ENCODE measurements at regions not wholly inside any gene's neighbourhood (a gene's known extent, or its start where the extent isn't known, plus 50 kb on each side); places are given as distances from the start of the nearest gene placed in this dataset.

DNA sequence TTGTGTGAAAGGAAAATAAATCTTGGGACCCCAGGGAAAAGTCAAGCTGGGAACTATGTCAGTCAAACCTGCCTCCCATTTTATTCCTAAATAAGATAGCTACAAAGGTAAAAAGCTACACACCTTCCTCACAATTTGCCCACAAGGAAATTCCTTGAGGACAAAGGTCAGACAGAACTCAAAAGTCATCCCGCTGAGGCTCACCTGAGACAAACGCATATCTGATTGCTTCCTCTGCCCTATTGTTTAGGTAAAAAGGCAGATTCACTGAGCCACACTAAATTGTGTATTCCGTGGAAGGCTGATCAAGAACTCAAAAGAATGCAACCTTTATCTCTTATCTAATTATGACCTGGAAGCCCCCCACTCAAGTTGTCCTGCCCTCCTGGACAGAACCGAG is 58.7 kb upstream of the MAML3 start:
- H3K27me3 ChIP-seq (ENCODE audit: insufficient read depth, low read depth): no peaks in the 10 kb centered on the region
- H3K9ac ChIP-seq: no peak overlapping the region
- no peak overlapping the region for H3K4me3 ChIP-seq (IDR thresholded peaks at IDR 0.05; ENCODE audit: insufficient read depth, low read depth, low read length)
- no peak overlapping the region for H3K4me2 ChIP-seq
- no peaks in the 10 kb centered on the region for H3K36me3 ChIP-seq (ENCODE audit: insufficient read depth)
- TF ChIP-seq, protein P1, sequence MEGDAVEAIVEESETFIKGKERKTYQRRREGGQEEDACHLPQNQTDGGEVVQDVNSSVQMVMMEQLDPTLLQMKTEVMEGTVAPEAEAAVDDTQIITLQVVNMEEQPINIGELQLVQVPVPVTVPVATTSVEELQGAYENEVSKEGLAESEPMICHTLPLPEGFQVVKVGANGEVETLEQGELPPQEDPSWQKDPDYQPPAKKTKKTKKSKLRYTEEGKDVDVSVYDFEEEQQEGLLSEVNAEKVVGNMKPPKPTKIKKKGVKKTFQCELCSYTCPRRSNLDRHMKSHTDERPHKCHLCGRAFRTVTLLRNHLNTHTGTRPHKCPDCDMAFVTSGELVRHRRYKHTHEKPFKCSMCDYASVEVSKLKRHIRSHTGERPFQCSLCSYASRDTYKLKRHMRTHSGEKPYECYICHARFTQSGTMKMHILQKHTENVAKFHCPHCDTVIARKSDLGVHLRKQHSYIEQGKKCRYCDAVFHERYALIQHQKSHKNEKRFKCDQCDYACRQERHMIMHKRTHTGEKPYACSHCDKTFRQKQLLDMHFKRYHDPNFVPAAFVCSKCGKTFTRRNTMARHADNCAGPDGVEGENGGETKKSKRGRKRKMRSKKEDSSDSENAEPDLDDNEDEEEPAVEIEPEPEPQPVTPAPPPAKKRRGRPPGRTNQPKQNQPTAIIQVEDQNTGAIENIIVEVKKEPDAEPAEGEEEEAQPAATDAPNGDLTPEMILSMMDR (conservative IDR thresholded peaks at IDR 0.05; ENCODE audit: low read depth, low read length): no peak
- H2AFZ ChIP-seq (ENCODE audit: low read depth): no peak overlapping the region
- no peaks in the 10 kb centered on the region for H3K4me1 ChIP-seq (ENCODE audit: low read depth, poor library complexity, severe bottlenecking)
- H4K20me1 ChIP-seq (ENCODE audit: insufficient read depth): no peaks in the 10 kb centered on the region
- no peak overlapping the region for H3K27ac ChIP-seq
- no peaks in the 10 kb centered on the region for H3K79me2 ChIP-seq (ENCODE audit: insufficient read depth, low read depth)

GRCh38 chr4:140212194-140212593 is 58.2 kb upstream of the MAML3 start:
- Histone ChIP-seq H3K4me1 (ENCODE audit: low read depth, poor library complexity, severe bottlenecking) (no peaks in the 10 kb centered on the region), H3K27ac (no peak overlapping the region), H4K20me1 (ENCODE audit: insufficient read depth) (no peaks in the 10 kb centered on the region), H3K4me2 (no peak overlapping the region), H3K4me3 (IDR thresholded peaks at IDR 0.05; ENCODE audit: insufficient read depth, low read depth, low read length) (no peak overlapping the region), H3K27me3 (ENCODE audit: insufficient read depth, low read depth) (no peaks in the 10 kb centered on the region), H2AFZ (ENCODE audit: low read depth) (no peak overlapping the region), H3K36me3 (ENCODE audit: insufficient read depth) (no peaks in the 10 kb centered on the region), H3K79me2 (ENCODE audit: insufficient read depth, low read depth) (no peaks in the 10 kb centered on the region), H3K9ac (no peak overlapping the region)
- TF ChIP-seq, protein P1 (conservative IDR thresholded peaks at IDR 0.05; ENCODE audit: low read depth, low read length): no peak

GRCh38 chr4:140211693-140212092 is 57.7 kb upstream of the MAML3 start:
- Histone ChIP-seq H3K27ac (no peak overlapping the region), H3K4me3 (IDR thresholded peaks at IDR 0.05; ENCODE audit: insufficient read depth, low read depth, low read length) (no peak overlapping the region), H3K36me3 (ENCODE audit: insufficient read depth) (no peaks in the 10 kb centered on the region), H4K20me1 (ENCODE audit: insufficient read depth) (no peaks in the 10 kb centered on the region), H2AFZ (ENCODE audit: low read depth) (no peak overlapping the region), H3K4me2 (no peak overlapping the region), H3K4me1 (ENCODE audit: low read depth, poor library complexity, severe bottlenecking) (no peaks in the 10 kb centered on the region), H3K9ac (no peak overlapping the region), H3K27me3 (ENCODE audit: insufficient read depth, low read depth) (no peaks in the 10 kb centered on the region), H3K79me2 (ENCODE audit: insufficient read depth, low read depth) (no peaks in the 10 kb centered on the region)
- TF ChIP-seq, protein P1 (conservative IDR thresholded peaks at IDR 0.05; ENCODE audit: low read depth, low read length): no peak

GRCh38 chr4:140211161-140211560 is 57.2 kb upstream of the MAML3 start:
- no peaks in the 10 kb centered on the region for H3K27me3 ChIP-seq (ENCODE audit: insufficient read depth, low read depth)
- no peaks in the 10 kb centered on the region for H3K4me1 ChIP-seq (ENCODE audit: low read depth, poor library complexity, severe bottlenecking)
- H3K4me2 ChIP-seq: no peak overlapping the region
- no peaks in the 10 kb centered on the region for H4K20me1 ChIP-seq (ENCODE audit: insufficient read depth)
- H3K9ac ChIP-seq: no peak overlapping the region
- no peaks in the 10 kb centered on the region for H3K36me3 ChIP-seq (ENCODE audit: insufficient read depth)
- H3K79me2 ChIP-seq (ENCODE audit: insufficient read depth, low read depth): no peaks in the 10 kb centered on the region
- TF ChIP-seq, protein P1 (conservative IDR thresholded peaks at IDR 0.05; ENCODE audit: low read depth, low read length): no peak
- no peak overlapping the region for H3K4me3 ChIP-seq (IDR thresholded peaks at IDR 0.05; ENCODE audit: insufficient read depth, low read depth, low read length)
- no peak overlapping the region for H3K27ac ChIP-seq
- H2AFZ ChIP-seq (ENCODE audit: low read depth): no peak overlapping the region

Measured in KMS-11 (cell line).